Activated CD4-positive, alpha-beta T cell treated with anti-CD3 and anti-CD28 coated beads, Interleukin-10, Interleukin-2, amounts not matched to agents 100 ng/mL and 50 ng/mL, durations not matched to agents 16 hours and 8 hours (primary cell): ENCODE measurements at regions not wholly inside any gene's neighbourhood (a gene's known extent, or its start where the extent isn't known, plus 50 kb on each side); places are given as distances from the start of the nearest gene placed in this dataset.
A peak's percentile ranks its signal among the peaks of the same experiment; 100 is the strongest.
"Not testable (repeated sequence)": the region's sequence is repeated elsewhere in the genome, so short reads cannot be mapped to it uniquely, and the experiment has no call there.

Source experiments
- DNase-seq: peaks from one replicate; pipeline ENCODE4 v3.0.0-alpha.2; 2020

GRCh38 chr6:150741633-150742200, 123.8 kb upstream of the MTHFD1L start:
- DNase-seq, result peak; percentile 10

GRCh38 chr6:150744522-150745260, 120.8 kb upstream of the MTHFD1L start:
- no peak for DNase-seq

- no peak for DNase-seq
Measured at GRCh38 chr6:150745896-150746295, 119.6 kb upstream of the MTHFD1L start.

GRCh38 chr6:150747155-150747554, 118.3 kb upstream of the MTHFD1L start:
- no peak for DNase-seq

- no peak for DNase-seq
Measured at GRCh38 chr6:150749091-150749670, 116.3 kb upstream of the MTHFD1L start.

- DNase-seq, result no peak
Measured at GRCh38 chr6:150751296-150751695, 114.2 kb upstream of the MTHFD1L start.

GRCh38 chr6:150752409-150752808, 113.1 kb upstream of the MTHFD1L start:
- DNase-seq, result no peak

GRCh38 chr6:150753371-150754064, 112.0 kb upstream of the MTHFD1L start:
- no peak for DNase-seq

- no peak for DNase-seq
Measured at GRCh38 chr6:150755042-150755441, 110.5 kb upstream of the MTHFD1L start.

GRCh38 chr6:150755524-150755923, 110.0 kb upstream of the MTHFD1L start:
- DNase-seq, result no peak

GRCh38 chr6:150756173-150756572, 109.3 kb upstream of the MTHFD1L start:
- DNase-seq, result no peak

- not testable (repeated sequence) for DNase-seq
Measured at GRCh38 chr6:150757807-150758206, 107.7 kb upstream of the MTHFD1L start.

GRCh38 chr6:150759483-150759882, 106.0 kb upstream of the MTHFD1L start:
- no peak for DNase-seq

GRCh38 chr6:150761771-150762170, 103.7 kb upstream of the MTHFD1L start:
- DNase-seq, result no peak

- DNase-seq, result no peak
Measured at GRCh38 chr6:150764334-150765066, 101.0 kb upstream of the MTHFD1L start.

- no peak for DNase-seq
Measured at GRCh38 chr6:150765067-150765764, 100.3 kb upstream of the MTHFD1L start.

- DNase-seq, result no peak
Measured at GRCh38 chr6:150766201-150766997, 99.1 kb upstream of the MTHFD1L start.

GRCh38 chr6:150767161-150767560, 98.3 kb upstream of the MTHFD1L start:
- DNase-seq, result no peak

GRCh38 chr6:150767571-150768018, 97.9 kb upstream of the MTHFD1L start:
- DNase-seq, result no peak

- no peak for DNase-seq
Measured at GRCh38 chr6:150770637-150771036, 94.9 kb upstream of the MTHFD1L start.

- DNase-seq, result no peak
Measured at GRCh38 chr6:150773969-150774368, 91.5 kb upstream of the MTHFD1L start.
